Neuron (in vitro differentiated cells): ENCODE measurements at regions not wholly inside any gene's neighbourhood (a gene's known extent, or its start where the extent isn't known, plus 50 kb on each side); places are given as distances from the start of the nearest gene placed in this dataset.
"Not testable (repeated sequence)": the region's sequence is repeated elsewhere in the genome, so short reads cannot be mapped to it uniquely, and the experiment has no call there.

Source experiments
- H2AFZ ChIP-seq: one replicate; pipeline ENCODE4 v1.6.1; 2013; ENCODE audit warnings: low read depth, mild to moderate bottlenecking, inconsistent platforms, low read length, moderate library complexity
- H3K27me3 ChIP-seq: one replicate; pipeline ENCODE4 v1.6.1; 2013; ENCODE audit warnings: low read length; ENCODE audit not compliant: insufficient read depth
- H3K36me3 ChIP-seq: one replicate; pipeline ENCODE4 v1.6.1; 2013; ENCODE audit warnings: low read length; ENCODE audit not compliant: insufficient read depth
- H3K4me1 ChIP-seq: one replicate; pipeline ENCODE4 v1.6.1; 2013; ENCODE audit warnings: low read length; ENCODE audit not compliant: insufficient read depth
- H3K4me3 ChIP-seq: 2 replicates; pipeline ENCODE4 v1.5.1; 2013; ENCODE audit warnings: mild to moderate bottlenecking, low read length, moderate library complexity
- H3K9me3 ChIP-seq: one replicate; pipeline ENCODE4 v1.6.1; 2013; ENCODE audit warnings: low read length

GRCh38 chr14:22252686-22253085 lies 336.3 kb downstream of the DAD1 start:
- Histone ChIP-seq H3K9me3 (no peaks in the 10 kb centered on the region), H3K4me1 (no peaks in the 10 kb centered on the region), H3K27me3 (no peaks in the 10 kb centered on the region), H3K4me3 (no peak overlapping the region), H2AFZ (no peak overlapping the region), H3K36me3 (no peaks in the 10 kb centered on the region)

GRCh38 chr14:22251090-22251489 lies 337.9 kb downstream of the DAD1 start:
- Histone ChIP-seq H3K36me3 (no peaks in the 10 kb centered on the region), H2AFZ (no peak overlapping the region), H3K9me3 (no peaks in the 10 kb centered on the region), H3K27me3 (peaks cover 2% of the 10 kb centered on the region), H3K4me3 (no peak overlapping the region), H3K4me1 (no peaks in the 10 kb centered on the region)

GRCh38 chr14:22249770-22250169 lies 339.3 kb downstream of the DAD1 start:
- H3K4me1 ChIP-seq, result no peaks in the 10 kb centered on the region
- H3K27me3 ChIP-seq, result peaks cover 2% of the 10 kb centered on the region
- H3K36me3 ChIP-seq, result no peaks in the 10 kb centered on the region
- H2AFZ ChIP-seq, result no peak overlapping the region
- H3K9me3 ChIP-seq, result no peaks in the 10 kb centered on the region
- H3K4me3 ChIP-seq, result no peak overlapping the region

GRCh38 chr14:22243971-22244581 lies 344.9 kb downstream of the DAD1 start:
- Histone ChIP-seq H3K4me3 (no peak overlapping the region), H3K4me1 (no peaks in the 10 kb centered on the region), H3K27me3 (peaks cover 2% of the 10 kb centered on the region), H3K9me3 (no peaks in the 10 kb centered on the region), H3K36me3 (no peaks in the 10 kb centered on the region), H2AFZ (no peak overlapping the region)

GRCh38 chr14:22238320-22238719 lies 350.7 kb downstream of the DAD1 start:
- H3K4me3 ChIP-seq, H3K4me1 ChIP-seq, H2AFZ ChIP-seq, H3K36me3 ChIP-seq, H3K27me3 ChIP-seq, H3K9me3 ChIP-seq: not testable (repeated sequence)

GRCh38 chr14:22233377-22233776 lies 355.6 kb downstream of the DAD1 start:
- H3K4me1 ChIP-seq, result no peaks in the 10 kb centered on the region
- H2AFZ ChIP-seq, result no peak overlapping the region
- H3K27me3 ChIP-seq, result no peaks in the 10 kb centered on the region
- no peak overlapping the region for H3K4me3 ChIP-seq
- no peaks in the 10 kb centered on the region for H3K36me3 ChIP-seq
- no peaks in the 10 kb centered on the region for H3K9me3 ChIP-seq

- H3K4me1 ChIP-seq, result no peaks in the 10 kb centered on the region
- H3K4me3 ChIP-seq, result no peak overlapping the region
- H3K9me3 ChIP-seq, result no peaks in the 10 kb centered on the region
- H3K36me3 ChIP-seq, result no peaks in the 10 kb centered on the region
- H3K27me3 ChIP-seq, result no peaks in the 10 kb centered on the region
- no peak overlapping the region for H2AFZ ChIP-seq
These were observed 356.1 kb downstream of the DAD1 start for GRCh38 chr14:22232933-22233332.

GRCh38 chr14:22232486-22232885 lies 356.5 kb downstream of the DAD1 start:
- Histone ChIP-seq H3K4me1 (no peaks in the 10 kb centered on the region), H3K9me3 (no peaks in the 10 kb centered on the region), H3K36me3 (no peaks in the 10 kb centered on the region), H3K4me3 (no peak overlapping the region), H3K27me3 (no peaks in the 10 kb centered on the region), H2AFZ (no peak overlapping the region)

- Histone ChIP-seq H2AFZ (no peak overlapping the region), H3K4me1 (no peaks in the 10 kb centered on the region), H3K36me3 (no peaks in the 10 kb centered on the region), H3K9me3 (no peaks in the 10 kb centered on the region), H3K27me3 (no peaks in the 10 kb centered on the region), H3K4me3 (no peak overlapping the region)
These were observed 358.0 kb downstream of the DAD1 start for GRCh38 chr14:22231018-22231417.

- H3K4me3 ChIP-seq, result no peak overlapping the region
- H3K36me3 ChIP-seq, result no peaks in the 10 kb centered on the region
These were observed 358.5 kb downstream of the DAD1 start for GRCh38 chr14:22230517-22230916.

GRCh38 chr14:22227084-22227483 lies 361.9 kb downstream of the DAD1 start:
- Histone ChIP-seq H3K4me1 (no peaks in the 10 kb centered on the region), H2AFZ (no peak overlapping the region), H3K27me3 (no peaks in the 10 kb centered on the region), H3K36me3 (no peaks in the 10 kb centered on the region), H3K9me3 (no peaks in the 10 kb centered on the region), H3K4me3 (no peak overlapping the region)

More at GRCh38 chr14:22230517-22230916, 358.5 kb downstream of the DAD1 start:
- Histone ChIP-seq H2AFZ (no peak overlapping the region), H3K9me3 (no peaks in the 10 kb centered on the region), H3K27me3 (no peaks in the 10 kb centered on the region), H3K4me1 (no peaks in the 10 kb centered on the region)

- no peaks in the 10 kb centered on the region for H3K9me3 ChIP-seq
- H2AFZ ChIP-seq, result no peak overlapping the region
- H3K4me1 ChIP-seq, result no peaks in the 10 kb centered on the region
- no peaks in the 10 kb centered on the region for H3K27me3 ChIP-seq
- H3K36me3 ChIP-seq, result no peaks in the 10 kb centered on the region
- no peak overlapping the region for H3K4me3 ChIP-seq
These were observed 362.6 kb downstream of the DAD1 start for GRCh38 chr14:22226381-22226780.

GRCh38 chr14:22225516-22226140 lies 363.4 kb downstream of the DAD1 start:
- H3K4me3 ChIP-seq, result no peak overlapping the region
- no peaks in the 10 kb centered on the region for H3K4me1 ChIP-seq
- H3K36me3 ChIP-seq, result no peaks in the 10 kb centered on the region
- no peak overlapping the region for H2AFZ ChIP-seq
- H3K27me3 ChIP-seq, result no peaks in the 10 kb centered on the region
- no peaks in the 10 kb centered on the region for H3K9me3 ChIP-seq

- no peaks in the 10 kb centered on the region for H3K9me3 ChIP-seq
- no peaks in the 10 kb centered on the region for H3K36me3 ChIP-seq
These were observed 367.5 kb downstream of the DAD1 start for GRCh38 chr14:22221508-22221907.

More at GRCh38 chr14:22221508-22221907, 367.5 kb downstream of the DAD1 start:
- no peak overlapping the region for H2AFZ ChIP-seq
- H3K4me3 ChIP-seq, result no peak overlapping the region
- no peaks in the 10 kb centered on the region for H3K27me3 ChIP-seq
- no peaks in the 10 kb centered on the region for H3K4me1 ChIP-seq
